DMS53 treated with DMSO at 0.1 percent for 48 hours (cell line): ENCODE measurements at regions not wholly inside any gene's neighbourhood (a gene's known extent, or its start where the extent isn't known, plus 50 kb on each side); places are given as distances from the start of the nearest gene placed in this dataset.

Source experiments
- DNase-seq: peaks from one replicate; lab custom pipeline; 2025; ENCODE audit not compliant: unreplicated experiment; lab: John Stamatoyannopoulos, UW

DNA sequence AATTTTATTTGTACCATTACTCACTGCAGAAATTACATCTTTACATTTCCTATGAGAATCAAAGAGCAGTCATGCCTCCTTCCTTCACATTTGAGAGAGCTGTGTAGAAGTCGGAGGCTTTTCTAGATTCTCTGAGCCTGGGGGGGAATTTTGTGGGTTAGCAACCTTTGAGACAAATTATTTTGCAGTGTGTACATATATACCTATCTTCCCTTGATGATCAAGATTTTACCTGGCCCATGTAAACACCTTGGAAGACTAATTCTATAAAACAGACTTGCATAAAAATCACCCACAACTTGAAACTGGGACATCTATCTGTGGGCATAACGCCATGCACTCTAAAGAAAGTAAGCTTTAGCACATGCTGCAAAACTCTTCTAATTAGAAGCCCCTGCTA is 491.5 kb upstream of the MDFIC2 start:
- DNase-seq: no peak

DNA sequence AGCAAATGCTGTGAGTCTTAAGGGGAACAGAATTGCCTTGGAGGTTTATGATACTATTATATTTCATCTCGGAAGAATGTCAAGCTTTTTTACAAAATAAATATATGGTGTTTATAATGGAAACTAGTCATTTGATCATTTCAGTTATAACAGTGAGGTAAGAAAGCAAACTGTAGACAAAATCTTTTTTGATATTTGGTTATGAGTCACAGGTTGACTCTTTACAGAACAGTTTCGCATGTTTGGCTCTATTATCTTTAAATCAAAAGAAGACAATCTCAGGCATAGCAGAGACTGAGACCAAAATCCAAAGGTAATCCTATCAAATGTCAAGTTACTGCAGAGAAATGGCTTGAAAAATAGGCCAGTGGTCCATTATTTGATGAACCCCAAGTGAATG is 490.9 kb upstream of the MDFIC2 start:
- no peak for DNase-seq

DNA sequence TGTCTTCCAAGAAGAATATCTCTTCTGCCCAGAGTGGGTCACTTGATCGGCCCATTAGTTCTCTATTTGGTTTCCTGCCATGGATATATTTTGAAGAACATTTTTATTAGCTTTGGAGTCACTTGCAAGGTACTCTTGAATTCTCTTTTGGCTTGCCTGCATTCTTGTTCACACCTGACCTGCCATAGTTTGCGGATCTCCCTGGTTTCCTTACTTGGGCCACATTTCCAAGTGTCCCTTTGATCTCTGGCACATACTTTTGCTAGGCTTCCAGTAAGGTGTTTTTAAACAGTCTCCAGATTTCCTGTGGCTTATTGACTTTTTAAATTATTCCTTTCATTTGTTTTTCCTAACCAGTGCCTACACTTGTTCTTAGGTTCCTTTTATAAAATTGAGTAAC is 488.5 kb upstream of the MDFIC2 start:
- DNase-seq: no peak

DNA sequence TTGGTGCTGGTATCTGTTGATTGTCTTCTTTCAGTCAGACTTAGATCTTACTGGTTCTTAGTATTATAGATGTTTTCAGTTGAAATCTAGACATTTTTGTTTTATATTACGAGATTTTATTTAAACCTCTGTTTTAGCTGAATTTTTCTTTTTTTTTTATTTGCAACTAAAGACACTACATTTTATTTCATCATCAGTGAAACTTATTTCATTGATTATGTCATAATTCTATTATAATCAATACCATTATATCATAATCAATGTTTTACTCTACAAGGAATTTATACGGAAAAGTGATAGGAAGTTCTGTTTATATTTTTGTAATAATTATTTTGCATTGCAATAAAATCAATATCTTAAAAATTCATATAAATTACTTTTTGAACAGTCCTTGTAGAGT is 477.4 kb upstream of the MDFIC2 start:
- no peak for DNase-seq

DNA sequence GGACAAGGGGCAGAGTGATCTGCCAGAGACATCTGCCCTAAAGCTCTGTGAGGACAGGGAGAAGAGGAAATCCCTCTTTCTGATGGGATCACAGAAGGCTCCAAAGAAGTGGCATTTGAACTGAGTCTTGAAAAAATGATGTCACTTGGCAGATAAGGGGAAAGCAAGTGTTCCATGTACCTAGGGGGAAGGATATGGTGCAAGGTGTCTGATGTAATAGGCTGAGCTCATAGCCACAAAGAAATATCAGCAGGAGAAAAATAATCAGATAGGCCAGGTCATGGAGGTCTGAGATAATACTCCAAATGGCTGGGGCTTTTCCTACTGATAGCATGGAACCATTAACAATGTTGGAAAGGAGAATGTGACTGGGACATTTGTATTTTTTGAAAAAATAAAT is 468.4 kb upstream of the MDFIC2 start:
- DNase-seq: no peak

DNA sequence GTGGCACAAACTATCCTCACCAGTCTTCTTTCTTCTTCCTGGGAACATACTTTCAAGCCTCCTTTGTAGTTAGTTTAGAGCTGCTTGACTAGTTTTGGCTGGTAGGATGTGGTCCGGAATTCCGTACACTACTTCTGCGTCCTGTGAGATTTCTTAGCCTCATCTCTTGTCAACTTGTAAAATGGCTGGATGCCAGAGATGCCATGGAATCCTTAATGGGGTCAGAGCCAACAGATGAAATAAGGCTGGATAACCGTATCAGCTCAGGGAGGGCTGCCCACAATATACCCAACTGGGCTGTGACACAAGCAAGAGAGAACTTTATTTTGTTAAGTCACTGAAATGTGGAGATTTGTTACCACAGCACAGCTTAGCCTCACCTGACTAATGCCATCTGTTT is 466.9 kb upstream of the MDFIC2 start:
- no peak for DNase-seq

DNA sequence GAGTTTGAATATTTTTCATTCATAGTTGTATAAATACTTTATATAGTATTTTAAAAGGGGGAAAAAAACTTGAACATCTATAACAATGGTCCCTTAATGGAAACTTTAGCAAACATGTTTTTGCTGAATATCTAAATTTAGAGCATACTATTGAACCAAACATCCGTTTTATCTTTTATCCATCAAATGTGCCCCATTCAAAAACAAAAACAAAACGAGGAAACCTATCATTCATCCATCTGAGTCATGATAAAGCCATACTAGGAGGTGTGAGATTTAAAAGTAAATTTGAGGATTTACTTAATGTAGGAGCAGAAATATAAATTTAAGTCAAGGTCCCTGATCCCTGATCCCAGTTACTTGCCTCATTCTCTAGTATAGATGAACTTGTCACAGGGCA is 463.6 kb upstream of the MDFIC2 start:
- no peak for DNase-seq

DNA sequence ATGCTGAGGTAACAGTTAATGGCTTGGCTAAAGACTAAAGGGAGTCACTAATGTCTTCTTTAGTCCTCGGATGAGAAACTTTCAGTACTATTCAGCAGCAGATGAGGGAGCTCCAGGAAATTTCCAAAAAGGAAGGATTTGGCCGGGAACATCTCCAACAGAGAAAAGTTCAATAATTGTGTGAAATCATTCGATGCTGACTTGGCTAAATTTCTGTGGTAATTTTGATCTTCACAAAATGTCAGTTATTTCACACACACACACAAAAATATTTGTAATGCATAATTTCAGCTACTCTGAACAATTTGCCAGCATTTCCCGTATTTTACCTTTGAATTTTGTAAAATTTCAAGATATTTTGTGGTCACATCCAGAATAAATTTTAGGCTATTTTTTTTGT is 462.8 kb upstream of the MDFIC2 start:
- DNase-seq: no peak

DNA sequence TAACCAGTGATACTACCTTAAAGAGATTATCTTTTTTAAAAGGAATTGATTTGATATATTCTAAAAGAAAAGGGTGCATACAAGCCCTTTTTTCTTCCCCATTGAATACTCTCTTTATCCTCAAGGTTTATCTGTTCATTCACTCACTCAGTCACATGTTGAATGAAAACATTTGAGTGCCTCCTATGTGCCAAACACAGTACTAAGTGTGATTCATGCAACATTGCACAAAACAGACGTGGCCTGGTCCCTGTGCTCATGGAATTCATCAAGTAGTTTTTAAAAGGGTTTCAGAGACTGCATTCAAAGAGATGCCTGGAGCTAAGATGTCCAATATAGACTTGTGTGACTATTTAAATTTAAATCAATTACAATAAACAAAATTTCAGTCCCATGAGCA is 462.2 kb upstream of the MDFIC2 start:
- no peak for DNase-seq

DNA sequence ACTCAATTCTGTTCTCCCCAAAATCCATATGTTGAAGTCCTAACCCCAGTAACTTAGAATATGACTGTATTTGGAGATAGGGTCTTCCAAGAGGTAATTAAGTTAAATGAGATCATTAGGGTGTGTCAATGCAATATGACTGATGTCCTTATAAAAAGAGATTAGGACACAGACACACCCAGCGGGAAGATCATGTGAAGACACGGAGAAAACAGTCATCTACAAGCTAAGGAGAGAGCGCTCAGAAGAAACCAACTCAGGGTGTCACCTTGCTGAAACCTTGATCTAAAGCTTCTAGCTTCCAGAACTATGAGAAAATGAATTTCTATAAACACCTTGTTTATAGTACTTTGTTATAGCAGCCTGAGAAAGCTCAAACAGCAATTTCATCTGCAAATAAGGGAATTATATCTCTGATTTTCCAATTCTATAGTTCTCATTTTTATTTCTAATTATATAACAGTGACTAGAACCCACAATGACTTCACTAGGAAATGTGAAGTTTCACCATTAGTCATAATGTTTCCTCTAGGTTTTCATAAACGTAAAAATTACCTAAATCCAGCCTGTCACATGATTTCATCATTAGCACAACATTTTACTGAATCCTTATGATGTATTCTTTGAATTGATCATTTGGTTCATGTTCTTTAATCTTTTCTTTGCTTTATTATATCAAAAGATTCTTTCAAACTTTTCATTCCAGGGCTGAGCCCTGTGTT is 459.1 kb upstream of the MDFIC2 start:
- no peak for DNase-seq

DNA sequence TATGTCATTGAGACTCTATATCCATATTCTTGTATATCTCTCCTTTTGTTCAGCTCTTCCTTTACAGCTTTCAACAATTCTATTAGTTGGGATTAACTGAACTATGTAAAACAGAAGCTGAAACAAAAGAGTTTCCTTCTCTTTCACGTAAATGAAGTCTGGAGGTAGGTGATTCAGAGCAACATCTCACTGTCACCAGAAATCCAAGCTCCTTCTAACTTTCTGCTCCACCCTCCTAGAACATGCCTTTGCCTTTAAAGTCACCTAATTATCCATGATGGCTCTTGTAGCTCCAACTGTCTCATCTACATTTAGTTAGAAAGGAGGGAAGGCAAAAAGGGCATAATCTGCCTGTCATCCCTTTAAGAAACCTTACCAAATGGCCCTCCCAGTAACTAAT is 458.2 kb upstream of the MDFIC2 start:
- DNase-seq: no peak

DNA sequence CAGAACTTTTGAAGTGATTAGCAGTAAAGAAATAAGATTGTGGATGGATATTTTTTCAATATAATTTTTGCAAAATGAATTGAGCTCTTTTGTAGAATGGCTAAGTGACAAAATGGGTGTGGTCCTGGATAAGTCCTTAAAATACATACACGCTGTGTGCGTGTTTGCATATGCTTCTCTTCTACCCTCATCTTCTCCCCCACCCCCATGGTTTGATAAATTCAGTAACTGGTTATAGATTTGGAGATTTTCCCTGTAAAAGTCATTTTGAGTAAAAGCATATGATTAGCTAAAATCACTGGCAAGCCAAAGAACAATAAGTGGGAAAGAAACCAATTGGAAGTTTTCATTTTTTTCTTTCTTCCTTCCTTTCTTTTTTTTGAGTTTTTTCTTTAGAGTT is 453.9 kb upstream of the MDFIC2 start:
- no peak for DNase-seq

DNA sequence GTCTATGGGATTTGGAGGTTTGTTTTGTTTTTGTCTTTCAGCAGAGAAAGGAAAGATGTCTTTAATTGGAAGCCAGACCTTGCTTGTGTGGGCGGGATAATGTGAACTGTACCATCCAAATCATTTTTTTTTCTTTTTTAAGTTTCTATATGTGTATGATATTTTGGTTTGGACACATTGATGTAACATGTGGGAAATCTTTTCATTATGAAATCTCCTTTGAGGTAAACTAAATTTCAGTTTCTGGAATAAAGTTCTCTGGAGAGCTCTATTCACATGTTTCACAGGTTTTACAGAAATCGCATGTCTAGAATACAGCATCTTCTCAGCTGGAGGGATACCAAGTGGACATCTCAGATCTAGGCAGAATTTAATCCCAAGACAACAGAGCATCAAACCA is 451.5 kb upstream of the MDFIC2 start:
- DNase-seq: no peak

DNA sequence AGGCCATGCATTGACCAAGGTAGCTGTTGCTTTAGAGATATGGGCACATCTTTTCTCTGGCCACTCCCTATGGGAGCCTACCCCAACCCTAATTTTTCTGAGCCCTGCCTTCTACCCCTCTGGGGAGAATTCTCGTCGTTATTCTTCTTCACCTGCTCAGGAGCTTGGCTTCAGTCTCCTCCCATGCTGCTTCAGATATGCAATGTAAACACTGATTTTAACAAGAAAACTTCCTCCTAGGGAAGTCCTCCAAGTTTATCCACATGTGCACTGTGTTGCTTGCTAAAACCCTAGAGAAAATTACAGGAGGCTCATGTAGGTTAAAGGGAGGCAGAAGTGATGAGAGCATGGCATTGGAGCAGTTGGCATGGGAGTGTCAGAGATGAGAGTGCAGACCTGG is 445.2 kb upstream of the MDFIC2 start:
- DNase-seq: no peak

DNA sequence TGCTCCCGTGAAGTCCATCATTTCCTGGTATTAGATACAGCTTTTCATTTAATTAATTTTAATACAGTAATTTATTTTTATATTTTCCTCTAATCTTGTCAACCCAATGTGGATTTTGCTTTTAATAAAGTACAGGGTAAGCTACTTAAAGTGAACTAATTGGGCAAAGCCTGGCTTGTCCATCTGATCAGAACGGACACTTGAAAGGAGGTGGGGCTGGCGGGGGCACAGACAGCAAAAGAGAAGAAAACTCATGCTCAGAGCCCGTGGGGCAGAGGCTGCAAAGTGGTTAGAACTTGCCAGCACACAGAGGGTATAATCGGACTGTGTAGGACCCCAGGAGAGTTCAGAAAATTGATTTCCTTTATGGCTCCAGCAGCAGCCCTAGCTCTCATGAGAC is 443.1 kb upstream of the MDFIC2 start:
- no peak for DNase-seq

DNA sequence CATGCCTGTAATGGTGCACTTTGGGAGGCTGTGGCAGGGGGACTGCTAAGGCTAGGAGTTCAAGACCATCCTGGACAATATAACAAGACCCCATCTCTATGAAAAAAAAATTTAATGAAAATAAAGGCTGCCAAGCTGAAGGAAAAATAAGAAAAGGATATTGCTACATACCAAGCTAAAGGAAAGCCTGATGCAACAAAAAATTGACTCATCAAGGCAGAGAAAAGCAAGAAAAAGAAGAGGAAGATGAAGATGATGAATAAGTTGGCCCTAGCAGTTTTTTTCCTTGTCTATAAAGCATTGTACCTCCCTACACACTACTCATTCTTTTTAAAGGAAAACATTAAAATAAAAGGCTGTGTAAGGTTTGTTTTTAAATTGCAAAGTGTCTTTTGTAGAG is 441.9 kb upstream of the MDFIC2 start:
- DNase-seq: no peak

DNA sequence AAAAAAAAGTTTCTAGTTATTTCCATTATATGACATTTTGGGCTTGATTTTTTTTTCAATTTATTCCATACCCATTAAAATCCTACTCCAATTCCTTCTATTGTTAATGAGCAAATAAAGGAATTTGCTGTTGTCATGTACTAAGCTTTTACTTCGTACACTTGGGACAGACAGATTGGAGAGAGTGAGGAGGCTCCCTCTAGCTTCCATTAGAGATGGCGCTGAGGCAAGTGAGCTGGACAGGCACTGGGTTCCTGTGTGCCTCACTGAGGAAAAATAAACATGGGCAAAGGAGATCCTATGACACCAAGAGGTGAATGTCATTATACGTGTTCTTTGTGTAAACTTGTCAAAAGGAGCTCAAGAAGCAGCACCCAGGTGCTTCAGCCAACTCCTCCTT is 441.1 kb upstream of the MDFIC2 start:
- no peak for DNase-seq

DNA sequence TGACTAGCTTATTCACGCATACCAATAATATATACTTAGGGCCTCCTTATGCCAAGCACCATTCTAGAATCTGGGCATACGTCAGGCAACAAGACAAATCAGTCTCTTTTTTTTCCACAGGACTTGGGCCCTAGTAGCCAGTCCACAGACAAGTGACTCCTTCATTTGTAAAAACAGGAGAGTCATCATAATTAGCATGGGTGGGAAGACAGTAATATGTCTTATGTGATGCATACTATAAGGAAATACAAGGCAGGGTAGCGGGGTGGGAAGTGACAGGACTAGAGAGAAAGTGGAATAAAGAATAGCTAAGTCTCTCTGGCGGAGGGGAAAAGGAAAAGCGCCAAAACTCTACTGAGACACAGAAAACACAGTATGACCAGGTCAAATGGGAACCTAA is 439.6 kb upstream of the MDFIC2 start:
- DNase-seq: no peak

DNA sequence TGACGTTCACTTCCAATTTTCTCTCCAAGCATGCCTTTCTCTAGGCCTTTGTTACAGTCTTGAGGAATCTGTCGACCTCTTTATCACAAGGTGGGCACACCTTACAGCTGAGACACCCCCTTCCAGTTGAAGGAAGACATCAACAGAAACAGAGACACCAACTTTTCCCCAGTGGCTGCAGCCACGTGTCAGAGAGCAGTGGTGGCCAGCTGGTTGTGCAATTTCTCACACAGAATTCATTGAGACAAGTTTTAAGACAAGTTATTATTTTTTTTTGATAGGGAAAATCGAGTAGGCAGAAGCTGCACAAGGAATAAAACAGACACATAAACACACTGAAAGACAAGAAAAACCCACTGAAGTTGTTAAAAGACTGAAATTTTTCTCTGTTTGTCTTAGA is 436.7 kb upstream of the MDFIC2 start:
- no peak for DNase-seq

DNA sequence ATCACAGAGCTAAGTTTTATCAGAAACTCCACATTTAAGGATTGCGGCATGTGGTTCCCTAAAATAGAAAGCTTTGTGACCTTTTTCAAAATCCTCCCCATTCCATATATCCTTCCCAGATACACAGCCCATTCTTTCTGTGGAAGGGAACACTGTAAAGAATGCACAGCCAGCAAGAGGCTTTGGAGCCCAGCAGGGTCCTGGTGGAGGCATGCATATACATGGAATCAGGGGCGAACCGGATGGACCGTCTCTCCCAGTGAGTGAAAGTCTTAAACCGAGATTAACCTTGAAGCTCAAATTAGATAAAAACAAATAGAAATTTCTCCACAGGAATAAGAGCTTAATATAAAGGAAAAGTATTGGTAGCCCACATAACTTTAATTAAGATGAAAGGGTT is 436.2 kb upstream of the MDFIC2 start:
- no peak for DNase-seq

DNA sequence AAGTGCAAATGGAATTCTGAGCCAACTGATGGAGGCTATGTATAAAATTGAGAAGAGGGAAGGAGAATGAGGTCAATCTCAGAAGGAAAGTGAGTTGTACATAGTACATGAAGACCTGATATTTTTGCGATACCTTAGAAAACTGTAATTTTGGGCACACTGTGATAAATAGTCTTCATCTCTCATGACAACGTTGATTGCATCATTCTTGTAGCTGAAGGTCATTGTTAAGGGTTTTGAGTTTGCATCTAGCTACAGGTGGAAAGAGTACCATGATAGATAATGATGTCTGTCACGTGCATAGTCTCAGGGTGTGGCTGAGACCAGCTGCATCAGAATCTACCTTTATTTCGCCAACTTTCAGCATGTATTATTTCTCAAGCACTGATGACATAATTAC is 435.4 kb upstream of the MDFIC2 start:
- no peak for DNase-seq

DNA sequence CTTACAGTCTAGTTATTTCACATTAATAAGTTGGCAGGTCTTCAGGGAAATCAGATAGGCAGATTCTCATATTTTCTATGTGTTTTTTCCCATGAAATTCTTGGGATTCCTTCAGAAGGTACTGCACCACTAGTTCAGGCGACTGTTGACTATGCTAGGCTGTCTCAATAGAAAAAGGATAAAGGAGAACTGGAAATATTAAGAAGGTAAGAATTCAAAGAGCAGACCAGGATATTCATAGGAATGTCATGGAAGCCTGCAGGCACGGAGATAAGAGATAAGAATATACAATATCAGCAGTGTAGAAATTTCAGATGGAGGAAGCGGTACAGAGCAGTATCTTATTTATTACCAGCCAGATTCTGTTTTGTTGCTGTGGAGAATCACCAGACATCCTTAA is 432.1 kb upstream of the MDFIC2 start:
- DNase-seq: no peak

DNA sequence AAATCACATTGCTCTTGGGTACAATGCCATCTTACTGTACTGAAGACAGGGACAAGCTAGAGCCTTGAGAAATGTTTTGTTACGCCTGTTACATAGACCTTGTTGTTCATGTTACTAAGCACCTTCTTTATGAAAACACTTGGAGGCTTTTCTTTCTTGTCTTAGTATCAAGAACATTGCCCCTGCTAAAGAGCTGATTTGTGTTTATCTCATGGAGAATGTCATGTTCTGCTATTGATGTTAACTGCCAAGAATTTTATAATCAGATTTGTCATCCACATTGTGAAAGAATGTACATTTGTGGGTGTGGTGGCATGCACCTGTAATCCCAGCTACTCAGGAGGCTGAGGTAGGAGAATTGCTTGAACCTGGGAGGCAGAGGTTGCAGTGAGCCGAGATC is 431.3 kb upstream of the MDFIC2 start:
- no peak for DNase-seq

DNA sequence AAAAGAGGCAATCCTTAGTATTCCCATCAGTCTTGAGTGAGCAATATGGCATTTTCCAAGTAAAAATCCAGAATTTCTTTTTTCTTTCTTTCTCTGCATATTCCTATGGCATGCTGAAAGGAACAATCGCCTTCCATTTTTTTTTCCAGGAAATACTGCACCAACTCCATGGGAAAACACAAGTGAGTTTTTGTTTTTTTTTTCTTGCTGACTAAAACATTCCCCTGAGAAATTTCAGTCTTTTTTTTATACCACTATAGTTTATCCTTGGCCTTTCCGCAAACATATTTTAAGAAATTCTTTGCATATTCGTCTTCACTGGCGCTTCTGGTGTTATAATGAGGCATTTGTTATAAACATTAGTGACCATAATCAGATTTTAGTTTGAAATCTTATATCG is 429.6 kb upstream of the MDFIC2 start:
- DNase-seq: no peak
